ENCODE measurements at regions not wholly inside any gene's neighbourhood (a gene's known extent, or its start where the extent isn't known, plus 50 kb on each side); places are given as distances from the start of the nearest gene placed in this dataset.
"Not testable (repeated sequence)": the region's sequence is repeated elsewhere in the genome, so short reads cannot be mapped to it uniquely, and the experiment has no call there.

- TF ChIP-seq CTCF, POLR2AphosphoS5, POLR2A (IDR thresholded peaks at IDR 0.05): not testable (repeated sequence)
Observed at GRCh38 chr5:169371801-169372200, 70.9 kb upstream of the SLIT3 start.

All from gastroesophageal sphincter (tissue), 3 donors.